GM10248 (cell line): ENCODE measurements at regions not wholly inside any gene's neighbourhood (a gene's known extent, or its start where the extent isn't known, plus 50 kb on each side); places are given as distances from the start of the nearest gene placed in this dataset.

Experiments
- CTCF ChIA-PET: fragments of 300-600 bp; sonication (Branson Sonifier 250); formaldehyde crosslinking; extraction: SDS; loops from one replicate; lab custom pipeline; 2021; ENCODE audit warnings: antibody characterized with exemption; lab: Yijun Ruan, JAX
- POLR2A ChIA-PET: fragments of 350-650 bp; sonication (Branson Sonifier 250); formaldehyde crosslinking; extraction: SDS; loops from one replicate; lab custom pipeline; 2020; ENCODE audit warnings: antibody characterized with exemption; lab: Yijun Ruan, JAX
- DNase-seq: peaks from one replicate; pipeline ENCODE4 v3.0.0; 2012; ENCODE audit errors: extremely low spot score
- CTCF ChIP-seq: IDR thresholded peaks from 2 replicates; pipeline ENCODE4 v1.5.1; 2012; ENCODE audit warnings: mild to moderate bottlenecking, low read depth; ENCODE audit errors: extremely low read depth, missing control alignments, control extremely low read depth

GRCh38 chr16:86680162-86680561, 101.8 kb downstream of the FOXL1 start:
- CTCF ChIA-PET, result interaction anchor here (1.0 kb wide), 1 partner anchor 10 kb away, joined by 3 read pairs; no protein-coding TSS in a partner anchor
- POLR2A ChIA-PET, result no interaction called here
- DNase-seq, result no peak
- TF ChIP-seq CTCF, result no peak

- CTCF ChIA-PET, result interaction anchor here (1.0 kb wide), 1 partner anchor 9 kb away, joined by 3 read pairs; no protein-coding TSS in a partner anchor
- DNase-seq, result no peak
- TF ChIP-seq CTCF, result no peak
- POLR2A ChIA-PET, result no interaction called here
Observed at GRCh38 chr16:86680661-86681030, 102.3 kb downstream of the FOXL1 start.

DNA sequence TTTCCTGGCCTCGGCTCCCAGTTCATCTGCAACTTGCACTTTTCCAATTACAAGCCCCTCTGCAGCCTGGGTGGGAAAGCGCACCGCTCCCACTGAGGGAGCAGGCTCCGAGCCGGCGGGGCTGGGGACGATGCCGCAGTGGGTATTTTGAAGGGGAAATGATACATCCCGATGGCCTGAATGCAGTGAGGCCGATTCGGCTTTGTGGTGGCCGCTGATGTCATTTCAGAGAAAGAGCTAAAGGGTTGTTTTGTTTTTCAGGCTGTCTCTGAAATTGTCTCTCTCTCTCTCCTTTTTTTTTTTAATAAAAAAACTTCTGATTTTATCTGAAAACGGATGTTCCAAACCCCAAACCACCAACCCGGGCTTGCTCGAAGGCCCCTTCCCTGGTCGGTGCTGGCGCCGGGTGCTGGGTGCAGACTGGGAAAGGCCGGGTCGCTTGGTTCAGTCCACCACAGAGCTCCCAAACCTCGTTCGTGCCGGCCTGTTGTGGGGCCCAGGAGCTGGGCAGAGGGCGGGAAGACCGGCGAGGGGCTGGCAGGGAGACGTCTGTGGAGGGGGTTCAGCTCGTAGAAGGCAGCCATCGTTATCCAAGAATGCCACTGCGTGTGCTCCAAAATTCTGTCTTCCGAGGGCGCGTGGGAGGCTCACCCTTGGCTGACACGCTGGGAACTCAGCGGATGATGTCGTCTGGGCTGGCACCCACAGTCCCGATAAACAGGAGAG, 102.8 kb downstream of the FOXL1 start:
- TF ChIP-seq CTCF, result no peak
- no peak for DNase-seq
- ChIA-PET POLR2A (interaction anchor here (0.6 kb wide), 1 partner anchor 14 kb away, joined by 3 read pairs; no protein-coding TSS in a partner anchor), CTCF (no interaction called here)

GRCh38 chr16:86681757-86682106, 103.4 kb downstream of the FOXL1 start:
- DNase-seq, result no peak
- CTCF ChIA-PET, result no interaction called here
- TF ChIP-seq CTCF, result no peak
- POLR2A ChIA-PET, result no interaction called here

DNA sequence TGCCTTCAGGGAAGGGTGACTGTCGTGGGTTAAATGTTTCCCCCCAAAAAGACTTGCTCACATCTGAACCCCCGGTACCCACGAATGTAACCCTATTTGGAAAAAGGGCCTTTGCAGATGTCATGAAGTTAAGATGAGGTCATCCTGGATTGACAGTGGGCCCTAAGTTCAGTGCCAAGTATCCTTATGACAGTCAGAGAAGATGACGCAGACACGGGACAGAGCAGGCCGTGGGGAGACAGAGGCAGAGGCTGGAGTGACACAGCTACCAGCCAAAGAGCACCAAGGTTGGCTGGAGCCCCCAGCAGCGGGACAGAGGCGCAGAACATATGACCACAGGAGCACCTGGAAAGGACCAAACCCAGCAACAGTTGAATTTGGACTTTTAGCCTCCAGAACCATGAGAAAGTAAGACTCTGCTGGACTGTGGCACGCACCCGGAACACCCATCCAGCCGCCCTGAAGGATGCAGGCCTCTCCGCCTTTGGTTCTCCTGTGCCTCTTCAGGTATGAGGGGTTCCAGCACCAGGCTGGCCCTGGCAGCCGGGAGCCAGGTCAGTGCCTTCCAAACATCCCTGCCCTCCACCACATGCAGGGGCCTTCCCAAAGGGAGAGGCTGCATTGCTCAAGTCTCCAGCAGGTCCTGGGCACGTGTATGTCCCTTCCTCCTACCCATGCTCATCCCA, 104.0 kb downstream of the FOXL1 start:
- ChIA-PET POLR2A (no interaction called here), CTCF (no interaction called here)
- TF ChIP-seq CTCF, result no peak
- DNase-seq, result no peak

- no peak for DNase-seq
- TF ChIP-seq CTCF, result no peak
- POLR2A ChIA-PET, result no interaction called here
- CTCF ChIA-PET, result no interaction called here
Observed at GRCh38 chr16:86683441-86684194, 105.3 kb downstream of the FOXL1 start.
